Nephron (organoid): ENCODE measurements at regions not wholly inside any gene's neighbourhood (a gene's known extent, or its start where the extent isn't known, plus 50 kb on each side); places are given as distances from the start of the nearest gene placed in this dataset.
"Not testable (repeated sequence)": the region's sequence is repeated elsewhere in the genome, so short reads cannot be mapped to it uniquely, and the experiment has no call there.

ENCODE experiments used
- H3K27ac Mint-ChIP-seq, 3 experiments: 2 replicates each; pipeline ENCODE4 v1.8.0; 2020; ENCODE audit warnings: mixed read lengths in 3 of 3, mild to moderate bottlenecking in 2 of 3, moderate library complexity in 1 of 3
- H3K27me3 Mint-ChIP-seq: 2 replicates; pipeline ENCODE4 v1.8.0; 2021; ENCODE audit warnings: low read depth, mild to moderate bottlenecking, moderate library complexity, mixed read lengths
- H3K36me3 Mint-ChIP-seq: 2 replicates; pipeline ENCODE4 v1.8.0; 2020; ENCODE audit warnings: low read depth, mixed read lengths
- H3K4me1 Mint-ChIP-seq: 2 replicates; pipeline ENCODE4 v1.8.0; 2020; ENCODE audit warnings: mixed read lengths
- H3K4me3 Mint-ChIP-seq, 3 experiments: 2 replicates each; pipeline ENCODE4 v1.8.0; 2020; ENCODE audit warnings: mild to moderate bottlenecking in 3 of 3, mixed read lengths in 3 of 3, moderate library complexity in 2 of 3
- H3K9me3 Mint-ChIP-seq: 2 replicates; pipeline ENCODE4 v1.8.0; 2020; ENCODE audit warnings: mixed read lengths
- TF ChIP-seq, protein P1 (sequence below), 3 experiments: fragments of 200-600 bp; sonication (generic); IDR thresholded peaks; one replicate each; pipeline ENCODE4 v1.5.0; 2021; ENCODE audit warnings: antibody characterized with exemption in 3 of 3; ENCODE audit not compliant: unreplicated experiment in 3 of 3

DNA sequence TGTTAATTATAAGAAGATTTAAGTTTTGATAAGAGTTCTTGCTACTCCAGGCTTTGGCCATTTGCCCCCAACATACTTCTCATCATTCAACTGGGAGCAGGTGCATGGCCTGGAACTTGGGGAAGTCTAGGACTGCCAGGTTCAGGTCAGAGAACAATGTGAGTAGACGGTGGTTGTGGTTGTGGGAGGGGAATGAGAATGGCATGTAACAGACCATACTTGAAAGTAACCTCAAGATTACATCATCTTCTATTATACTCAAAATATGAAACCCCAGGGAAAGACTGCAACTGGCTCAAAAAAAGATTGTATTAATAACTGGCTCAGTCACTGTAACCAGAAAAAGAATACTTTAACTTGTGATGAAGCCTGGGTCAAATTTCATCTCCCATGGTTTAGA, 364.9 kb upstream of the DPPA4 start:
- no peaks in the 10 kb centered on the region for H3K4me1 Mint-ChIP-seq
- H3K27me3 Mint-ChIP-seq: no peaks in the 10 kb centered on the region
- TF ChIP-seq, protein P1, sequence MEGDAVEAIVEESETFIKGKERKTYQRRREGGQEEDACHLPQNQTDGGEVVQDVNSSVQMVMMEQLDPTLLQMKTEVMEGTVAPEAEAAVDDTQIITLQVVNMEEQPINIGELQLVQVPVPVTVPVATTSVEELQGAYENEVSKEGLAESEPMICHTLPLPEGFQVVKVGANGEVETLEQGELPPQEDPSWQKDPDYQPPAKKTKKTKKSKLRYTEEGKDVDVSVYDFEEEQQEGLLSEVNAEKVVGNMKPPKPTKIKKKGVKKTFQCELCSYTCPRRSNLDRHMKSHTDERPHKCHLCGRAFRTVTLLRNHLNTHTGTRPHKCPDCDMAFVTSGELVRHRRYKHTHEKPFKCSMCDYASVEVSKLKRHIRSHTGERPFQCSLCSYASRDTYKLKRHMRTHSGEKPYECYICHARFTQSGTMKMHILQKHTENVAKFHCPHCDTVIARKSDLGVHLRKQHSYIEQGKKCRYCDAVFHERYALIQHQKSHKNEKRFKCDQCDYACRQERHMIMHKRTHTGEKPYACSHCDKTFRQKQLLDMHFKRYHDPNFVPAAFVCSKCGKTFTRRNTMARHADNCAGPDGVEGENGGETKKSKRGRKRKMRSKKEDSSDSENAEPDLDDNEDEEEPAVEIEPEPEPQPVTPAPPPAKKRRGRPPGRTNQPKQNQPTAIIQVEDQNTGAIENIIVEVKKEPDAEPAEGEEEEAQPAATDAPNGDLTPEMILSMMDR (IDR thresholded peaks at IDR 0.05; ENCODE audit: unreplicated experiment in 3 of 3): no peak
- H3K36me3 Mint-ChIP-seq: no peaks in the 10 kb centered on the region
- no peak overlapping the region for H3K4me3 Mint-ChIP-seq
- H3K9me3 Mint-ChIP-seq: peaks cover 8% of the 10 kb centered on the region
- no peak overlapping the region for H3K27ac Mint-ChIP-seq

DNA sequence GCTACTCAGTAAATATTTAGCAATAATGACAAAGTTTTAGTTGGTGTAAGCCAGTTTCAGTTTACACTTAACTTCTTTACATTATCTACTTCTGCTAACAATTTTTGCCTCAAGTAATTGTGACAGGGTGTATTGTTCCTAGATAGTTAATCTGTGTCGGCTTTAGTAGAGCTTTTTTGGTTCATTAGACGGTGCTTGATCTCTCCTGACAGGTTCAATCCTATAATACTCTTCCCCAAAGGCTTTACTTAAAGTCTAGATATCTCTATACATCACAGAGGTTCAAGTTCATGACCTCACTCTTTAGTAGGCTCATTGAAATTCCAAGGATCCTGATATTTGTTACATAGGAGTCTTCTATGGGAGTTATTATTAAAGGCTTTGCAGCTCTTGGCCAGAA, 365.6 kb upstream of the DPPA4 start:
- H3K9me3 Mint-ChIP-seq: peaks cover 8% of the 10 kb centered on the region
- H3K36me3 Mint-ChIP-seq: no peaks in the 10 kb centered on the region
- H3K4me1 Mint-ChIP-seq: no peaks in the 10 kb centered on the region
- H3K27me3 Mint-ChIP-seq: no peaks in the 10 kb centered on the region
- no peak overlapping the region for H3K27ac Mint-ChIP-seq
- TF ChIP-seq, protein P1 (IDR thresholded peaks at IDR 0.05; ENCODE audit: unreplicated experiment in 3 of 3): no peak
- H3K4me3 Mint-ChIP-seq: no peak overlapping the region

DNA sequence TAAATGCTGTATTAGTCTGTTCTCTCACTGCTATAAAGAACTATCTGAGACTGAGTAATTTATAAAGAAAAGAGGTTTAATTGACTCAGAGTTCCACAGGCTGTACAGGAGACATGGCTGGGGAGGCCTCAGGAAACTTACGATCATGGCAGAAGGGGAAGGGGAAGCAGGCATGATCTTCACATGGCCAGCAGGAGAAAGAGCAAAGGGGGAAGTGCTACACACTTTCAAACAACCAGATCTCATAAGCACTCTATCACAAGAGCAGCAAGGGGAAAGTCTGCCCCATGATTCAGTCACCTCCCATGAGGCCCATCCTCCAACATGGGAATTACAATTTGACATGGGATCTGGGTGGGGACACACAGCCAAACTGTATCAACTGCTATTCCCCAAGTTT, 367.8 kb upstream of the DPPA4 start:
- H3K36me3 Mint-ChIP-seq, H3K9me3 Mint-ChIP-seq, H3K4me1 Mint-ChIP-seq, H3K27ac Mint-ChIP-seq, H3K4me3 Mint-ChIP-seq, H3K27me3 Mint-ChIP-seq: not testable (repeated sequence)

DNA sequence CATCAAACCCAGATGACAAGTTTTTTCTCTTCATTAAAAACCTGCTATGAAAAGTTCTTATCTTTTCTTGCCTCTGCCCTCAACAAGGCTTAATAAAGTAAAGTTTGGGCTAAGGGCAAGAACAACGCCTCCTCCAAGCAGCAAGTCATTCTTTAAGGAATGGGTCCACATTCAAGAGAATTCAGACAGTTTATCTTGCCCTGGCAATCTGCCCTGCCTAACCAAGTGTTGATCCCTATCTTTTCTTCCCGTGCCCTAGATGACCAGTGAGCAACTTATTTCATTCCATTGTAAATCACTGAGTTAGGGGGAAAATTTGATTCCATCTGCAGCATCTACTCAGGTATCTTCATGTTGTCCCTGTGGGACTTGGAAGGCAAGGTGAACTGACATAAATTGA, 370.3 kb upstream of the DPPA4 start:
- Mint-ChIP-seq H3K4me3 (no peak overlapping the region), H3K27me3 (no peaks in the 10 kb centered on the region), H3K36me3 (no peaks in the 10 kb centered on the region), H3K27ac (no peak overlapping the region), H3K4me1 (no peaks in the 10 kb centered on the region), H3K9me3 (peaks cover 5% of the 10 kb centered on the region)
- TF ChIP-seq, protein P1 (IDR thresholded peaks at IDR 0.05; ENCODE audit: unreplicated experiment in 3 of 3): no peak

DNA sequence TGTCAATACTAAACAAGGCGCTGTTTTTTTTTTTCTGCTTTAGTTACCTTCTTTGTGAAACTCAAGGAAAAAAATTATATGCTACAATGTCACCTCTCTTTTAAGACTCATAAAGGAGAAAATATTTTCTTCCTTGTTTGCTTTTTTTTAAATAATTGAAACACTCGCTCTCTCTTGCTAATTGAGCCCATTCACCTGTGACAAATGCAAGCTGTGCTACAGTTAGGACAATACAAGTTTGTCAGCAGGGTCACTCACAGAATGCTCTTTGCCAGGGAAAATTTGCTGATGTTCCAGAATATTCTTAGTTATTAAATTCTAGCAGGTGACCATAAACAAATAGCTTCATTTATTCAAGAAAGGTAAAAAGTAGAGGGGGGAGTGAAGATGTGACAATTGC, 375.9 kb upstream of the DPPA4 start:
- no peaks in the 10 kb centered on the region for H3K36me3 Mint-ChIP-seq
- H3K4me3 Mint-ChIP-seq: no peak overlapping the region
- no peak overlapping the region for H3K27ac Mint-ChIP-seq

DNA sequence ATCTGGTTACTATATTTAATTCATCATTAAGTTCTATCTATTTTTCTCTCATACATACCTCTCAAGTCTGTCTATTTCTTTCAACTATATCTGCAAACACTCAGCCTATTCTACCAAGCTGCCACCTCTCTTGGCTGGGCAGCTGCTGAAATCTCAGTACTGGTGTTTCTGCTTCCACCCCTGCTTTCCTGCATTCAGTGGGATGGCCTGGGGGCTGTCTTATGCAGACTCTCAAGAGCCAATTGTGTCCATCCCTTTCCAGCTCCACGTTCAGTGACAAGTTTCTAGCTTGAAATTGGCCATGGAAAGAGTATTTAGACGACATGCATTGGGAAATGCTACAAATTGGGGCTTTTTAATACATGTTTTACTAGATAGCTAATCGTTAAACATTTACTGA, 378.4 kb upstream of the DPPA4 start:
- H3K36me3 Mint-ChIP-seq: no peaks in the 10 kb centered on the region
- no peak overlapping the region for H3K4me3 Mint-ChIP-seq
- TF ChIP-seq, protein P1 (IDR thresholded peaks at IDR 0.05; ENCODE audit: unreplicated experiment in 3 of 3): no peak
- H3K4me1 Mint-ChIP-seq: no peaks in the 10 kb centered on the region
- no peaks in the 10 kb centered on the region for H3K9me3 Mint-ChIP-seq
- H3K27me3 Mint-ChIP-seq: no peaks in the 10 kb centered on the region
- no peak overlapping the region for H3K27ac Mint-ChIP-seq

More for the DNA sequence above, 375.9 kb upstream of the DPPA4 start:
- Mint-ChIP-seq H3K4me1 (no peaks in the 10 kb centered on the region), H3K9me3 (peaks cover 5% of the 10 kb centered on the region), H3K27me3 (no peaks in the 10 kb centered on the region)
- TF ChIP-seq, protein P1 (IDR thresholded peaks at IDR 0.05; ENCODE audit: unreplicated experiment in 3 of 3): no peak
